ENCODE measurements at regions not wholly inside any gene's neighbourhood (a gene's known extent, or its start where the extent isn't known, plus 50 kb on each side); places are given as distances from the start of the nearest gene placed in this dataset.

- no peak for DNase-seq
These were observed 123.8 kb upstream of the RTL1 start for GRCh38 chr14:101027291-101027690.

DNA sequence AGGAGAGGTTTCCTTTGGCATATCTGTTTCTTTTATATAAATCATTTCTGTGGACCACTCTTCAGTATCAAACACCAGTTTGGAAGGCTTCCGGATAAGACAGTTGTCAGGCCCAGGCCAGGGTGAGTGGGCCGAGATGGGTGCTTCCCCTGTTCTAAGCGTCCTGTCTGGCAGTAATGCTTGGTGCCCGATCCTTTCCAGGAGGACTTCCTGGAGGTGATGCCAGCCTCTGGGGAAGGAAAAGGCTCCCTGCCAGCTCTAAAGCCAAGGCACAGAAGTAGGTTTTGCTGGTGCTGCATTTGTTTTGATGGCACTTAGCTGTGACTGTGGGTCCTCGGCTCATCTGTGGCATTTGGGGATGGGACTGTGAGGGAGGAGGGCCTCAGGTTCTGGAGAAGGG is 124.4 kb upstream of the RTL1 start:
- DNase-seq = no peak

DNA sequence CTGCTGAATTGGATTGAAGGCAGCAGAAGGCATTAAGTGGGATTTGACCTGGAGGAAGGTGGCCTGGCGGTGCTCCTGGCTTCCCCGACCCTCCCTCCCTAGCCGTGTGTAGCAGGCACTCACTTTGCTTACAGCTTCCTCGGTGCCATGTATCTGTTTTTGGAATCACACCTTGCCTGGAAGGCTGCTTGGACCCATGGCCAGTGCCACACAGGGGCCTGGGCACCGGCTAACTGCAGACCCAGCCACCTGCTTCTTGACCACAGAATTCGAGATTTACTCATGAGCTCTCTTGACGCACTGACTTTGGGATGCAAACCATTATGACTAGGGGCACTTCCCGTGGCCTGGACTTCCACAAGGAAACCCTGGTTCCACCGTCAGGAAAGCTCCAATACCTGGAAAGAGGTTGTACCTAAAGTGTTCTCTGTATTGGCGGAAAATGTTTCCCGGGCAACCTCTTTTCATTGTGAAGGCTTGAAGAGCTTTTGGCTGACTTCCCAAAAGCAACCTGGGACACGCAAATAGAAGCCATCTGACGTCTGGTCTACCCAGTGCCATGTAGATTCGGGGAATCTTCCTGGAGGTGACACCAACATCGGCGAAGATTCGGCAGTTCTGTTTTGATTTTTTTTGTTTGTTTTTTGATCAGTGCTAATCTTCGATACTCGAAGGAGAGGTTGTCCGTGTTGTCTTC is 125.6 kb upstream of the RTL1 start:
- DNase-seq = no peak

DNA sequence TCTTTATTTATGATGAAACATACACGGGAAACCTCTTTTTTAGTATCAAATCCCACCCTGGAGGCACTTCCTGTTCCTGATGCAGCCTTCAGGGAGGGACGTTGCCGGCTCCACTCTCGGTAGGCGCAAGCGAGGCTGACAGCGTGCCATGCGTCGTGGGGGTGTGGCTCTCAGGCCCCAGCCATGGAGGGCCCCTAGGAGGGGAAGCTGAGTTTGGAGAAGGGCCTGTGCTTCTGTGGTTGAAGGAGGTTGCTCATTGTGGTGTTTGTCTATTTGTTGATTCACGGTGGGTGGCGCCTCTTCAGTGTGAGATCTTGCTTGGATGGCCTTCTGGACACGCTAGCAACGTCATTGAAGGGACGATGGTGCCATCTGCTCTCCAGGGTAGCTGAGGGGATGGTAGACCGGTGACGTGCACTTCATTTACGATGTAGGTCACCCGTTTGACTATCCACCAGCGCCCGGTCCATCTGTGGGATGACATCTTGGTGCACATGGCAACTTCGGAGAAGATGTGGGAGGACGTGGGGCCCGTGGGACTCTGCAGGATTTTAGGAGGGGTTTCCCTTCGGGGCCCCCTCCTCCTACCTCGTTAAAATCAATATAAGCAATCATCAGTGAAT is 126.3 kb upstream of the RTL1 start:
- no peak for DNase-seq

- DNase-seq = no peak
These were observed 127.1 kb upstream of the RTL1 start for GRCh38 chr14:101030586-101030985.

DNA sequence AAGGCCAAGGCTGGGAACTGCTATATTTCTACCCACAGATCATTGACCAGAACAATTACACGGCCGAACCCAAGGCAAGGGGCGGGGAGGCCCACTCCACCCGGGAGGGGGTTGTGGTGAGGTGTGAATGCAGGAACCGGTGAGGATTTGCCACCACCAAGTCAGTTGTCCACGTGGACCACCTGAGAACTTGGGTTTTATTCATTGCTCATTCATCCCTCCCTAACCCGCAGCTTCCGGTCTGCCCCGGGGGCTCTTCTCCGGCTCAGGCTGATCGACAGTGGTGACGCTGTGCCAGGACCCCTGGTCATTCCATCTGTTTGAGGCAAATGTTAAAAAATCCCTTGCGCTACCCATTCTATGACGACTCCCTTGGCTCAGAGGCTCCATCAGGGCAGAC is 127.7 kb upstream of the RTL1 start:
- no peak for DNase-seq

DNA sequence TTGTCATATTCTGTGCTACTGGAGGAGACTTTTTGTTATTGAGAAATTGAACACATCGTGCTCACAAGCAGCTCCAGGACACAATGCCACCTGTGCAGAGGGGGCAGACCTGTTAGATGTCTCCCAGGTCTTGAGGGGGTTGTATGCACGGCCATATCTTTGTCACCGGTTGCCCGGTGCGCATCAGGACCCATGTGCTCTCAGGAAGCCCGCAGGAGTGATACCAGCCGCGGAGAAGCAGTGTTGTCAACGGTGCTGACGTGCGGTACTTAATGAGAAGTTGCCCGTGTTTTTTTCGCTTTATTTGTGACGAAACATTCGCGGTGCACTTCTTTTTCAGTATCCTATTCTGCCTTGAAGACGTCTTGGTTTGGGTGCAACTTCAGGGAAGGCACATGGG is 128.2 kb upstream of the RTL1 start:
- DNase-seq = no peak

GRCh38 chr14:101032433-101032832 is 128.9 kb upstream of the RTL1 start:
- no peak for DNase-seq

- no peak for DNase-seq
These were observed 129.5 kb upstream of the RTL1 start for GRCh38 chr14:101033006-101033405.

DNA sequence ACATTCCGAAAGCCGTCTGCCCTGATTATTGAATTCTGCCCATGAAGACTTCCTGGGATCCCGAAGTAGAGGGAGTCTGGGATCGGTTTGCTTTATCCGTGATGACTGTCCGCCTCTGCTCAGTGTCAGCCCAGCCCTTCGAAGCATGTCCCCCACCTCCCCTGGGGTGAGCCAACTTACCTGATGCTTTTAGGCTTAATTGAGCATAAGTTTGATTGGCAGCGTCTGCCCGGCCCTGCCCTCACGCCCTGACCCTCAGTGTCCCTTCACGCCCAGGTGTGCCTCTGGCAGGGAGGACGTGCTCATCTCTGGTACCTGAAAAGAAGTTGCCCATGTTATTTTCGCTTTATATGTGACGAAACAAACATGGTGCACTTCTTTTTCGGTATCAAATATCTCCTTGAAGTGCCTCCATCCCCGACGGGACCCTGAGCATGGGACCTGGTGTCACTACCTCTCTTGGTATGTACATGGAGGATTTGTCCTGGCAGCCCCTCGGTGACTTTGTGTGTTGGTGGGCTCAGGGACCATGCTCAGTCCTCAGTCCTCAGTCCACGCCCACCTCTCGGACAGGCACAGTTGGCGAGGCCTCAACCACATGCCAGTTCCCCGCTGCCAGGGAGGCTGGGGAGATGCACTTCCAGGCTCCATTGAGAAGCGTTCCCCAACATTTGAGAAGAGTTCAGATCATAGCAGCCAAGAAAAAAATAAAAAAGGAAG is 130.1 kb upstream of the RTL1 start:
- no peak for DNase-seq

- no peak for DNase-seq
These were observed 131.5 kb upstream of the RTL1 start for GRCh38 chr14:101034986-101035385.

DNA sequence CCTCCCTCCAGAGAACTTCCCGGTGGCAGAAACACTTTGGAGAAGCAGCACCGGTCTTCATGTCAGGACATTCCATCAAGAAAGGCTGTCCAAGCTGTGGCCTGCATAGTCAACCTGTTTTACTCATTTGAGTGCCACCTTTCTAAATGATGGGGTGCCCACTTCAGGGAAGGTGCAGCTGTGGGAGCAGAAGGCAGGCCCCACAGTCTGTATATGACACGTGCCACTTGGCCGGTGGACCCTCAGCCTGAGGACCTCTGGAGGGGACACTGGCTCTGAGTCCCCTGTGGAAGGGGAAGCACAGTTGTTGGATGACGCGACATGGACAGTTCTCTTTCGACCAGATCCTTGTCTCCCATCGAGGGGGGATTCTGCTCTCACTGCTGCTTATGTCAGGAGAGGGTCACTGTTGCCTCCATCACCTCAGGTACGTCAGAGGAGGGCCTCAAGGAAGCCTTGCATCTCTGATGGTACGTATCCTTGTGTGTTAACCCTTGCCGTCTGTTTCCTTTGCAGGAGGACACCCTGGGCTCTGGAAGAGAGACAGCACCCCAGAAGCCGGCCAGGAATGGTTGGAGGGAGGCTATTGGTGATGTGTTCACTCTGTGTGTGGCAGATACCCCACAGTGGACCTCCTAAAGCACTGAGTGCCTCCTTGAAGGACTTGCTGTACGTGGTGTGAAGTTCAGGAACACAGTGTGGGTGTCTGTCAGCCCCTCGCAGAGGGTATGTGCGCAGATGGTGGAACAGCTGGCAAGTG is 132.1 kb upstream of the RTL1 start:
- no peak for DNase-seq

DNA sequence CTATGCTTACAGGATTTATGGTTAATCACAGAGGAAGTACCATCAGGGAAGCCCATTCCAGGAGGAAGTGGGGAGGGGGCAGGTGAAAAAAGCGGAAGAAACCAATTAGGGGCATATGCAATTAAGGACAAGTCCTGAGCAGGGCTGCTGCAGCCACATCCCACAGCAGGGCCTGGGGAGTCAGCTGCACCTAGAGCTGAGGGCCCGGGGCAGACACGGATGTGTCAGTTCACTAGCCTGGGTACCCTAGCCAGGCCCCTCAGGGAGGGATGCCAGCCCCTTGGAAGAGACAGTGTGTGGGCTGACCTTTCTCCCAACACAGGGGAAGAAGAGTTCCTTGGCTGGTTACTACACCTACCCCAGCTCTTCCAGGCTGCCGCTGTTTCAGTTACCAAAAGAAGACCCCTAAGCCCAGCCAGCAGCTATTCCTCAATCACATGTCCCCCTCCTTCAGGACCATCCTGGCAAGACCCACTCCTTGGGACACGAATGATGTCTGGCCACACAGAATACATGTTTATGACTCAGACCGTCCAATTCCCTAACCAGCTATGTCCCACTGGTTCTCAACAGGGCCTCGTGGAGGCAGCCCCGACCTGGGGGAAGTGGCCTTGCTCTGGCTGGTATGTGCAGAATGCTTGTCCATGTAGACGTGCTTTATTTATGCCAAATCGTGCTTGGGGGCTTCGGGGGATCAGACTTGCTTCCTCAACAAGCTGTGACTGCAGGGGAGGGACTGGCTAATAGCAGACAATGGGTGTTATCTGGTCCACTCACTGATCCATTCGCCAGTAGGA is 133.7 kb upstream of the RTL1 start:
- DNase-seq = no peak

GRCh38 chr14:101039031-101039754 is 135.7 kb upstream of the RTL1 start:
- no peak for DNase-seq

DNA sequence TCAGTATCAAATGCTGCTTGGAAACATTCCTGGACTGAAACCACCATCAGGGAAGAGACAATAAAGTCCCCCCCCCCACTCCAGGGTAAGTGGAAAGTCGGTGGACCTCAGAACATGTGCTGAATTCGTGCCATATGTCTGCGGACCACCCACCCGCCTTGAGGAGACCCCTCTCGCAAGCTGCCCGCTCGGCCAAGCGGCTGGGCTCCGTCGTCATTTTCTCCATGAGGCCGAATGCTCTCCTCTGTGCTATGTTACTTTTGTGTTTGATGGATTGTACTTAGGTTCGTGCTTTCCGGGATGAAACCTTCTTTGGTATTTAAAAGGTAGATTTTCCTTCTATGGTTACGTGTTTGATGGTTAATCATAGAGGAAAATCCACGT is 136.2 kb upstream of the RTL1 start:
- DNase-seq = no peak

GRCh38 chr14:101040538-101041442 is 137.3 kb upstream of the RTL1 start:
- DNase-seq = no peak

DNA sequence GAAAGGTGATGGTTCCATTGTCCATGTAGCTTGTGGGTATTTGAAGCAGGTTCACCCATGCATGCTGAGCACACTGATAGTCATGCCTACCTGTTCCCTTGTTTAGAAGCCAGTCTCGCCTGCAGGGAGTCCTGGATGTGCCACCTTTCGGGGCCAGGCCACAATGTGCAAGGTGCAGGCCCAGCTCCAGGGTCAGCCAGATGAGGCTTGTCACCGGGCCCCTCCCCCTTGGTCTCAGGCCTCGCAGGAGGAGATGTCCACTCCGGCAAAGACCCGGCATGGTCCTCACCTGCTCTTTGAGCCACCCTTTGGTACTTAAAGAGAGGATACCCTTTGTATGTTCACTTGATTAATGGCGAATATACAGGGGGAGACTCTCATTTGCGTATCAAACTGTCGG is 140.4 kb upstream of the RTL1 start:
- DNase-seq = no peak

- no peak for DNase-seq
These were observed 141.2 kb upstream of the RTL1 start for GRCh38 chr14:101044741-101045140.

GRCh38 chr14:101045511-101045910 is 142.0 kb upstream of the RTL1 start:
- no peak for DNase-seq

DNA sequence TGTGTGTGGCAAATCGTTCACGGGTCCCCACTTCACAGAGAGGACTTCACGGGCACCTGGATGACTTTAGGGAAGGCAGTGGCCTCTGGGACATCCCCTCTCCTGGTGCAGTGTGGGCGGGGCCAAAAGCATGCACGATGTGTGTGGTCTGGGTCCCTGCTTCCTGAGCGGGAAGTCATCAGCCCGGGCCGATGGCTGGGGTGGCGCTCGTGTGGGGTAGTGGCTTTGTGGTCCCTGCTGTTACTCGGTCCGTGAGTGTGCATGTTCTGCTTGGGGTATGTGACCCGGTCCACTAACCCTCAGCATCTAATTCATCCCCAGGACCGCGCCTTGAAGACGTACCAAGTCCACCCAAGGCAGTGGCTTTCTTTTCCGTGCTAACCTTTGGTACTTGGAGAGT is 142.5 kb upstream of the RTL1 start:
- no peak for DNase-seq

DNA sequence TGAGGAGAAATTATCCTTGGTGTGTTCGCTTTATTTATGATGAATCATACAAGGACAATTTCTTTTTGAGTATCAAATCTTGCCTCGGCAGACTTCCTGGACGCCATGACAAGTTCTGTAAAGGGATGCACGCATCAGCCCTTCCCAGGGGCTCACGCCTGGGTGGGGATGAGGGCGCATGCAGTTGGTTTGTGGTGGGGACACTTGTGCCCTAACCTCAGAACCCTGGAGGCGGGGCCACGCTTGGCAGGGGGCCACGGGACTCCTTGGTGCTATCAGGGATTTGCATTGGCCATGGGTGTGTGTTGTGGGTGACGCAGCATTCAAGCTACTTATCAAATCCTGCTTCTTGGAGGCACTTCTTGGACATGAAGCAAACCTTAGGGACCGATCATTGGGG is 143.8 kb upstream of the RTL1 start:
- no peak for DNase-seq

All from CD4-positive, alpha-beta T cell treated with Interferon alpha-2 for 1 hour (primary cell).